ENCODE measurements at regions not wholly inside any gene's neighbourhood (a gene's known extent, or its start where the extent isn't known, plus 50 kb on each side); places are given as distances from the start of the nearest gene placed in this dataset.

DNA sequence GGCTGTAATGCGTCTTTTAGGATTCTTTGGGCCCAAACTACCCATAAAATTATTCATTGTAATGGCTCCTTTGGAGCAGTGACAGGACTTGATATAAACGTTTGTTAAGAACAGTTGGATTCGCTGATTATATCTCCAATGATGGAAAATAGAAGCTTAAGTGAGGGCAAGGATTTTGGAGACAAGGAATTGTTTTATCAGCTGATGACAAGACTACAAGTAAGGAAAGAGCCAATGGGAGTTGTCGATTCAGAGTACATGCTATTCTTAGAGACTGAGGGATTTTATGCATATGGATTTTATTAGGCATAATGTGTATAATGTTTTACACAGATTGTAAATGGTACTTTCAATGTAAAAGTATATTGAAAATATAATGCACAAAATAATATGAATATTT, 425.5 kb upstream of the RIOK2 start:
- no peak for DNase-seq (ENCODE audit: extremely low read depth, low read depth)
- TF ChIP-seq, protein P1, sequence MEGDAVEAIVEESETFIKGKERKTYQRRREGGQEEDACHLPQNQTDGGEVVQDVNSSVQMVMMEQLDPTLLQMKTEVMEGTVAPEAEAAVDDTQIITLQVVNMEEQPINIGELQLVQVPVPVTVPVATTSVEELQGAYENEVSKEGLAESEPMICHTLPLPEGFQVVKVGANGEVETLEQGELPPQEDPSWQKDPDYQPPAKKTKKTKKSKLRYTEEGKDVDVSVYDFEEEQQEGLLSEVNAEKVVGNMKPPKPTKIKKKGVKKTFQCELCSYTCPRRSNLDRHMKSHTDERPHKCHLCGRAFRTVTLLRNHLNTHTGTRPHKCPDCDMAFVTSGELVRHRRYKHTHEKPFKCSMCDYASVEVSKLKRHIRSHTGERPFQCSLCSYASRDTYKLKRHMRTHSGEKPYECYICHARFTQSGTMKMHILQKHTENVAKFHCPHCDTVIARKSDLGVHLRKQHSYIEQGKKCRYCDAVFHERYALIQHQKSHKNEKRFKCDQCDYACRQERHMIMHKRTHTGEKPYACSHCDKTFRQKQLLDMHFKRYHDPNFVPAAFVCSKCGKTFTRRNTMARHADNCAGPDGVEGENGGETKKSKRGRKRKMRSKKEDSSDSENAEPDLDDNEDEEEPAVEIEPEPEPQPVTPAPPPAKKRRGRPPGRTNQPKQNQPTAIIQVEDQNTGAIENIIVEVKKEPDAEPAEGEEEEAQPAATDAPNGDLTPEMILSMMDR (IDR thresholded peaks at IDR 0.05; ENCODE audit: low read depth, low read length), result no peak

DNA sequence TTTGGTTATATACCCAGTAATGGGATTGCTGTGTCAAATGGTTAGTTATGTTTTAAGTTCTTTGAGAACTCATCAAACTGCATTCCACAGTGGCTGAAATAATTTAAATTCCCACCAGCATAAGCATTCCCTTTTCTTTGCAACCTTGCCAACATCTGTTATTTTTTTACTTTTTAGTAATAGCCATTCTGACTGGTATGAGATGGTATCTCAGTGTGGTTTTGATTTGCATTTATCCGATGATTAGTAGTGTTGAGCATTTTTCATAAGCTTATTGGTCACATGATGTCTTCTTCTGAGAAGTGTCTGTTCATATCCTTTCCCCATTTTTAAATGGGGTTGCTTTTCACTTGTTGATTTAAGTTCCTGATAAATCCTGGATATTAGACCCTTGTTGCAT, 435.7 kb upstream of the RIOK2 start:
- TF ChIP-seq, protein P1 (IDR thresholded peaks at IDR 0.05; ENCODE audit: low read depth, low read length), result no peak
- no peak for DNase-seq (ENCODE audit: extremely low read depth, low read depth)

DNA sequence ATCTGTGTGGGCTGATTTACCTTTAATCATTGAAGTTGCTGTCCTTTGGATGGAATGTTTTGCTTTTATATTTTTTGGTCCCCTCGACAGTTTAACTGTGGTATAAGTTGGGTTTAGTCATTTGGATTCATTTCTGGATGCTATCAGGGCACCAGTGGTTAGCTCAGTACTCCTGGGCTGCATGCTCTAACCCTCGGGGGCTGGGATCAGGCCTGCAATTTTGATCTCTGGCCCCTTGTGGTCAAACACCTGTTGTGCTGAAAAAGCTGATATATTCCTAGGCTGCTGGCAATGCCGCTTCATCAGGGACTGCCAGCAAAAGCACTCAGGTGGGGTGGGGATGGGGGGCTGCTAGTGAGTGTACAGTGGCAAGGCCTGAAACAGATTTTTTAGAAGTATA, 440.4 kb upstream of the RIOK2 start:
- TF ChIP-seq, protein P1 (IDR thresholded peaks at IDR 0.05; ENCODE audit: low read depth, low read length), result no peak
- no peak for DNase-seq (ENCODE audit: extremely low read depth, low read depth)

DNA sequence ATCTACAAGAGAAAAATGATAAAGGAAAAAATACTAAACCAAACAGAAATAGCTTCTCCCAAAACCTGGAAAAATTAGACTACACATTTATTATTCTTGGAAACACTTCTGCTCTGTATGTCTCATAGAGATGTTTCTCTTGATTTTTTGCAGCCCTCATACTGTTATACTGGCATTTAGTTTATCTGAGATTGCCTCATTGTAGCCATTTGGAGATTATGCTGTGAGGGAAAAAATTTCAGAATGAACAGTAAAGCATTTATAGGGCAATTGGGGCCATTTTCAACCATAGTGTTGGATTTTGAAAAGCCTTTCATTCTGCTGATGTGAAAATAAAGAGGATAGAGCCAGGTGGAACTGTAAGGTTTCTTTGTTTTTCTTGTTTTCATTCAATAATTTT, 441.8 kb upstream of the RIOK2 start:
- DNase-seq (ENCODE audit: extremely low read depth, low read depth), result no peak
- TF ChIP-seq, protein P1 (IDR thresholded peaks at IDR 0.05; ENCODE audit: low read depth, low read length), result no peak

DNA sequence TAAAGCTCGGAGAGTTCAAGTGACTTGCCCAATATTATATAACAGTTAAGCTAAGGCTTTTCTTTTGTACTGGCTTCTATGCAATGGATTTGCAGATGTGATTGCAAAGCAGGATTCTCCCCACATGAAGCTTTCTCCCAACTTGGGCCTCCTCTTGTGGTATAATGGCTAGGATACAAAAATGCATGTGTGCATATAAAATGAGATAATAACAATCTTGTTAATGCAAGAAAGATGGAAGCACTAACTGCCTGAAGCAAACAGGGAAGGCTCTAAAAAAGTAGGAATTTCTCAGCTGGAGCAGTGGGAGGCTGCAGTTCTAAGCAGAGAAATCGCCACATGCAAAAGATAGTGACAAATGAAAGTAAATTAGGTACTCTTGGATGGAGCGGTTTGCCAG, 444.2 kb upstream of the RIOK2 start:
- DNase-seq (ENCODE audit: extremely low read depth, low read depth), result no peak

DNA sequence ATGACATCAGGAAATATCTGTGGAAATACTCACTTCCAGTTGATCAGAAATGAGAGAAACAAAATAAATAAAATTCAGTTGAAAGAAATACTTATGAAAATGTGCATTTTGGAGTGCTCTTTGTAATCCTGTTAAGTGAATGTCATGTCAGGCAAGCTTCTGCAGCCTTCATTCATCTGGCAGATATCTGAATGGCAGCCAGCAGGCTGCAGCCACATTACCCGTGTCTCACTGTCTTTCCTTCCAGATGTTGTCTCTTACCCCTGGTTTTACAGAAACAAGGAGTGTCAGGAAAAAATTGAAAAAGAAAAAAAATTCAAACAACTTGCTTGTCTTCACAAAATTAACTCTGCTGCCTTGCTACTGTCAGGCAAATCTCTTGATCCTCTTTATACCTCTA, 445.0 kb upstream of the RIOK2 start:
- no peak for DNase-seq (ENCODE audit: extremely low read depth, low read depth)
- TF ChIP-seq, protein P1 (IDR thresholded peaks at IDR 0.05; ENCODE audit: low read depth, low read length), result no peak

More for the DNA sequence above, 444.2 kb upstream of the RIOK2 start:
- TF ChIP-seq, protein P1 (IDR thresholded peaks at IDR 0.05; ENCODE audit: low read depth, low read length), result no peak

DNA sequence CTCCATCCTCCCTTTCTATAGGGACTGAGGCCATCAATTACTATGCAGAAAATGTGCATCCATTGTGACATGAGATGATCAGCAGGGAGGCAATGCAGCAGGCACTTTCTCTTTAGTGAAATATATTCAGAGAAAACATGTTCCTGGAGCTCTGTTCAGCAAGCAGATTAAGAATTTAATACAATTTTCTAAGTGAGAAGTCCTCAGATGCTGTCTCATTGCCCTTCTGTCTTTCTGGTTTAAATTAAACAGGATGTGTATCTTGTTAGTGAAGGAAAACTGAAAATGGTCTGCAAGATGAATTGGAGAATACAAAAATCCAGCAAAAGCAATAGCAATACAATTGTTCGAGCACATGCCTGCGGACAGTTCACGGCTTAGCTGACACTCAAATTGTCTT, 445.8 kb upstream of the RIOK2 start:
- DNase-seq (ENCODE audit: extremely low read depth, low read depth), result no peak
- TF ChIP-seq, protein P1 (IDR thresholded peaks at IDR 0.05; ENCODE audit: low read depth, low read length), result no peak

All from AG09319 (cell line).